C4-2B (cell line): ENCODE measurements at regions not wholly inside any gene's neighbourhood (a gene's known extent, or its start where the extent isn't known, plus 50 kb on each side); places are given as distances from the start of the nearest gene placed in this dataset.

Experiments used
- CTCF ChIP-seq: fragments of 450-650 bp; conservative IDR thresholded peaks from 2 replicates; pipeline ENCODE4 v1.5.1; 2017; ENCODE audit warnings: mild to moderate bottlenecking
- ZFX ChIP-seq: fragments of 450-650 bp; IDR thresholded peaks from 2 replicates; pipeline ENCODE4 v1.6.1; 2017

- no peak for TF ChIP-seq CTCF
- no peak for TF ChIP-seq ZFX
Observed at GRCh38 chr16:87213536-87213935, 103.7 kb downstream of the C16orf95 start.
